Transverse colon (tissue), 3 donors: ENCODE measurements at regions not wholly inside any gene's neighbourhood (a gene's known extent, or its start where the extent isn't known, plus 50 kb on each side); places are given as distances from the start of the nearest gene placed in this dataset.

Experiments
- CTCF ChIP-seq, 5 experiments: fragments of 200-600 bp in 3 of 5; fragments of 450-650 bp in 2 of 5; sonication (generic) in 3 of 5; IDR thresholded peaks; 1 replicate in 2 of 5; 2 replicates in 3 of 5; pipeline ENCODE4 v1.5.1; 2016 to 2017; ENCODE audit warnings: antibody characterized with exemption in 5 of 5, inconsistent platforms in 3 of 5, mild to moderate bottlenecking in 2 of 5, moderate library complexity in 1 of 5
- POLR2A ChIP-seq: fragments of 450-650 bp; IDR thresholded peaks from one replicate; pipeline ENCODE4 v1.6.1; 2016; ENCODE audit warnings: antibody characterized with exemption, mild to moderate bottlenecking, moderate library complexity

- TF ChIP-seq CTCF (IDR thresholded peaks at IDR 0.05) (no peak), POLR2A (no peak)
These were observed 405.0 kb downstream of the DNAJB9 start for GRCh38 chr7:108974641-108975040.
